Gastrocnemius medialis (tissue), 4 donors: ENCODE measurements at regions not wholly inside any gene's neighbourhood (a gene's known extent, or its start where the extent isn't known, plus 50 kb on each side); places are given as distances from the start of the nearest gene placed in this dataset.

Experiments used
- CTCF ChIP-seq, 5 experiments: fragments of 450-650 bp in 3 of 5; fragments of 200-600 bp in 2 of 5; sonication (generic) in 2 of 5; IDR thresholded peaks in 4 of 5; conservative IDR thresholded peaks in 1 of 5; 1 replicate in 4 of 5; 2 replicates in 1 of 5; pipeline ENCODE4 v1.5.1; 2016 to 2019; ENCODE audit warnings: antibody characterized with exemption in 5 of 5, mild to moderate bottlenecking in 3 of 5, moderate library complexity in 3 of 5
- POLR2A ChIP-seq, 2 donors: fragments of 450-650 bp; IDR thresholded peaks; one replicate each; pipeline ENCODE4 v1.6.1; 2017; ENCODE audit warnings: antibody characterized with exemption in 2 of 2, mild to moderate bottlenecking in 2 of 2, moderate library complexity in 2 of 2

GRCh38 chr3:125715651-125716050 lies 120.4 kb upstream of the OSBPL11 start:
- TF ChIP-seq POLR2A (IDR thresholded peaks at IDR 0.05) = no peak
- no peak for TF ChIP-seq CTCF (IDR thresholded peaks at IDR 0.05 in 4 of 5, conservative IDR thresholded peaks at IDR 0.05 in 1 of 5)
